Anterior cingulate cortex (tissue), 58 donors: ENCODE measurements at regions not wholly inside any gene's neighbourhood (a gene's known extent, or its start where the extent isn't known, plus 50 kb on each side); places are given as distances from the start of the nearest gene placed in this dataset.

ENCODE experiments used
- DNase-seq, 58 donors: peaks; one replicate each; lab custom pipeline; 2025; lab: John Stamatoyannopoulos, UW

DNA sequence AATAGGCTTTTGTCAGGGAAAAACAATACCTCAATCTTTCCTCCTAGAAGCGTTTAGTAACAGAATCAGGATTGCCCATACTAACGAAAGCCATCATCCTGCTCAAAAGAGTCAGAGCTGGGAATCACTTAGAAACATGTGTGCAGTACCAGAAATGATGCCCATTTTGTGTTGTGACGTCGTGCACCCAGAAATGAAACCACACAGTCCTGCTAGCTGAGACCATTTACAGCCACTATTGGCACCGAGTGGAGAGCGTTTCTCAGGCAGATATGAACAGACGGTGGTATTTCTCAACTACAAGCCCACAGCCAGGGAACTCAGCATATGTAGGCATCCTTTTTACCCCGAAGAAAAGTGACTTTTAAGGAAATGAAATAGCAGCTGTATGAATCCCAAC lies 284.3 kb upstream of the LRATD1 start:
- DNase-seq, result peak in 29 of 58 donors; percentile 1 to 77 (median 17)

DNA sequence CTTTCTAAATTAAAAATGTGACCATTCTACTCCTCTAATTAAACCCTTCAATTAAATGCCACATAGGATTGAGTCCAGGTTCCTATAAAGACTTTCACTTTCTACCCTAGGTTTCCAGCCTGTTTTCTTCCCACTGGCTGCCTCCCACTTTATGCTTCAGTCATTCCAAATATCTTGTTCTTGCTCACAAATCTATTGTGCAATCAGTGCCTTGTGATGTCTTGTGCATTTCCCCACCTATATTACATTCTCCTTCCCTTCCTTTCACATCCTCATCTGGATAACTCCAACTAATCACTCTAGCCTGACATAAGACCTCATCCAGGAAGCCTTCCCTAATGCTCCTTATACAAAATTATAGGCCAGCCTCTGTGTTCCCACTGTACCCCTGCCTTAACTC lies 281.7 kb upstream of the LRATD1 start:
- no peak for DNase-seq

DNA sequence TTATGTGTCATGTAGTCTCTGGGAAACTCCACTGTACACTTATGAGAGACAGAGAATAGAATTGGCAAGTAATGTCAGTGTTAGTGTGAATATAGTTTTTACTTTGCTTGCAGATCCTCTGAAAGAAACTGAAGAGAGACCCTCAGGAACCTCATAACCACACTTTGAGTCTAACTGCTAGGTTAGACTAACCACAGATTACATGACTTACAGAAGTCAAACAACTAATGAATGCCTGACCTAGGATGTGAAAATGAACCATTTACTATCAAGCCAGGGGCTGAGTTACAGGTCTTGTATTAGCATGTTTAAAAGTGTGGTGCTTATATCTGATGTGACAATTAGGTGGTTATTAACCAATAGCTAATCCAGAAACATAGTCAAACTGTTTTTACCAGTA lies 280.4 kb upstream of the LRATD1 start:
- DNase-seq, result no peak

DNA sequence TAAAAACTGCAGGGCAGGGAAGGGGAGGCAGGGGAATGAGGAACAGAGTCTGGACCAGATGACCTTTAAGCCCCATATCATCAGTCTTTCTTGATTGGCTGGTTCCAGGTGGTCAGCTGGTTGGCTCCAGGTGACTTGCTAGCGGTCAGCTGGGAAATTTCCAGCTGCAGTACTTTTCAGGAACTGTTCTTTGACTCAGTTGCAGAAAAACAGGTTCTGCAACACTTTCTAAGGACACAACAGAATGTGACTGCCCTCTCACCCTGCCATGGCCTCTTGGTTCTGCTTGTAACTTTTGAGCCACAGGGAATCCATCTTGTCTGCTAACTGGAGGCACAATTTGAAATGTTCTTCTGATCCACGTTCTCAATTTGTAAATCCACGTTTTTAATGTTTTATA lies 278.3 kb upstream of the LRATD1 start:
- DNase-seq, result no peak

DNA sequence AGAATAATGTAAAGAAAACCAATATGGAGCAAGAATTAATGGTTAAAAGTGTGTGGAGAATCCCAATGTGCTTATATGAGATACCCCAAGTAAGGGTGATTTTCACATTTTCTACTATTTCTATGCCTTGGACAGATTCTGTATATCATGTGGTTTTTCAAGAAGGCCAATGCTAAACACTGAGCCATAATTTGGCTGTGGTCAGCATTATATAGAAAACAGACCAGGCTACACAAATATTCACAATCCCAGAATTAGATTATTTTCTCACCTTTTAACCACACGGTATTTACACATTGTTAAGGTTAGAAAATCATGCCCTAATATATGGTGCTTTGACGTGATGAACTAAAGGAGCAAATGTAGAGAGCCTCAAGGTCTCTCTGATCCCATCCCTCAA lies 277.4 kb upstream of the LRATD1 start:
- DNase-seq, result no peak

DNA sequence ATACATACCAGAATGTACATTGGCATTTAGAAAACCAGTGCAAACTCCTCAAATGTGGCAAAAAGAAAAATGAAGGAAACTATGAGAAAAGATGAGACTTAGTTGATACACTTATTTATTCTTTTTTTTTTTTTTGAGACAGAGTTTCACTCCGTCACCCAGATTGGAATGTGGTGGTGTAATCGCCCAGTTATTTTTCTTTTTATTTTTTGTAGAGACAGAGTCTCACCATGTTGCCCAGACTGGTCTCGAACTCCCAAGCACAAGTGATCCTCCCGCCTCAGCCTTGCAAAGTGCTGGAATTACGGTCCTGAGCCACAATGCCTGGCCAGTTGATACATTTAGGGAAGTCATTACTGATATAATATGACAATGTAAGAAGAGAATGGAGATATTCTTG lies 274.2 kb upstream of the LRATD1 start:
- no peak for DNase-seq

DNA sequence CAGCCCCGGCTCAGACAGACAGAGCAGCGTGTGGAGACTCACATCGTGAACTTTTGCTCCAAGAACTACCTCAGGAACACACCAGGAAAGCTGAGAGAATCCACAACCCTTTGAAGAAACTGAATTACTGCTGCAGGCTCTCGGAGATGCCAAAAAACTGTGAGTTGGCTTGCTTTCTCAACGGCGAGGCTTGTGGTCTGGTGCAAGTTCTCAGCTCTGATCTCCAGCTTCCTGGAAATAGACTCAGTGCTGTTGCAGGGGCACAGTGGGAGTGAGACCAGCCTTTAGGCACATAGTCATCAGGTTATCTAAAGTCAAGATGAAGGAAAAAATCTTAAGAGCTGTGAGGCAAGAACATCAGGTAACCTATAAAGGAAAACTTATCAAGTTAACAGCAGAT lies 273.7 kb upstream of the LRATD1 start:
- no peak for DNase-seq

DNA sequence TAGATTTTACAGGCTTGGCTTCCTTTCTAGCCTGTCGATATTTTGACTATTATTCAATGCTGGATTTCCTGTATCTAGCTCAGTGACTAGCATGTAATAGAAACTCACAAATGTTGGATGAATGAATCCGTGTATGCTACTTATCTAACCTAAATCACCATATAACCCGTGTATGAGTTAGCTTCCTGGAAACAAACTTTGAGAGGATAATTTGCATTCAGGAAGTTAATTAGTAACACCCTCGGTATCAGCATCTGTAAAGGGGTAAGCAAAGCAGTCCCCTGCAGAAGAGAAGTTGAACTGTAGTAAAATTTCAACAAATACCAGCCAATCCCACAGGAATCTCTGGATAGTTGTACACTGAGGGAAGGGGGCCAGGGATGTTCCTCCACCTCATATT lies 269.4 kb upstream of the LRATD1 start:
- DNase-seq, result no peak

DNA sequence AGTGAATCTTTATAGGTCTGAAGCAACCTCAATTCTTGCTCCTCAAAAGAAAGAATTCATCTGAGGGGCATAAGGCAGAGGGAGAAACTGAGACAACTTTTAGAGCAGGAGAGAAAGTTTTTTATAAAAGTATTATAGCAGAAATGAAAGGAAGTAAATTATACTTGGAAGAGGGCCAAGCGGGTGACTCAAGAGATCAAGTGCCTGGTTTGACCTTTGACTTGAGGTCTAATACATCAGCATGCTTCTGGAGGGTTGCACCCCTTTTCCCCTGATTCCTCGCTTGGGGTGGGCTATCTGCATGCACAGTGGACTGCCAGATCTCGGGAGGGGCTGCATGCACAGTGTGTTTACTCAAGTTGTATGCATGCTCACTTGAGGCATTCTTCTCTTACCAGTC lies 268.5 kb upstream of the LRATD1 start:
- no peak for DNase-seq

DNA sequence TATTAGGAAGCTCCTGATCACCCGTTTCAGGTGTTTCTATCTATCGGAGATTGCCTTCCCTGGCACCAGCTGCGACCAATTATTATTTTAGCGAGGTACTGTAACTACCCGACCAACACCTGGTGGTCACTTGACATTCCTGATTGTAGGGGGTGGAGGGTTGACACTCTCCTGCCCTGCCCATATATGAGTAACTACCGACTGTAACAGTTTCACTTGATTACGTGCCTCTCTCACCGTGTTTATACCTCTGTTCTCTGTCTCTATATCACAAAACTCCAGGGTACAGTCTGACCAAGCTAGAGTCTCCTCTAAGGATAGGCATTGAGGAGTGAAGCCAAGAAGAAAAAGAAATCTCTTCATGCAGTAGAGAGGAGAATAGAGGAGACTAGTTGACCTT lies 268.0 kb upstream of the LRATD1 start:
- no peak for DNase-seq

DNA sequence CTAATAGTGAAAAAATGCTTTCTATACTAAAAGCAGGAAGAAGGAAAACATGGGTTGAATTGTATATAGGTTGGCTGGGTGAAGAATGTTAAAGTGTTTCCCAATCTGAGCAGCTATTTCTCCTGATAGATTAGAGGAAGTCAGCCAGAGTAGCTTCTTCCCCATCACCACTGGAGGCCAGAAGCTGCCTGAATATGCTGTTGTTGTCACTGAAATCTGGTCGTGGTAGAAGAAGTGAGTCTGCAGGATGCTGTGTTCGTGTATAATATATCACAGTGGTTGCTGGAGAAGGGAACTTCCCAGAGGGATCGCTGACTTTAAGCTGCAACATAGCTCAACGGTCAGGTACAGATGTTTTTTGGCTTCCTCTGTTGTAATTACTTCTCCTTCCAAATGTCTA lies 247.5 kb upstream of the LRATD1 start:
- DNase-seq, result no peak

DNA sequence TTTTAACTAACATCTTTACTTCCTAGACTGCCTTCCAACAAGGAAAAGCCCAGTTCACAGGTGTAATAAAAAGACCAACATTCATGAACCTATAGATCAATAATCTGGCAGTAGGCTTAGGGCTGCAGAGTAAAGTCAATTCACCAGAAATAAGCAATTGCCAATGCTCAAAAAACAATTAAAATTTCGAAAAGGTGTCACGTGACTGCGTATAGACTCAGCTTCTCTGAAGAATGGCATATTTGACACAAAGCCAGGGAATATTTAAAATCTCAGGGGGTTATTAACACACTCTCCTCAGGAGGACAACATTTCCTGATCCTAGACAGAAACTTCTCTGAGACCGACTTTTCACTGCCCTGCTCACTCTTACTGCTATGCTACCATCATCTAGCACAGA lies 245.2 kb upstream of the LRATD1 start:
- no peak for DNase-seq

DNA sequence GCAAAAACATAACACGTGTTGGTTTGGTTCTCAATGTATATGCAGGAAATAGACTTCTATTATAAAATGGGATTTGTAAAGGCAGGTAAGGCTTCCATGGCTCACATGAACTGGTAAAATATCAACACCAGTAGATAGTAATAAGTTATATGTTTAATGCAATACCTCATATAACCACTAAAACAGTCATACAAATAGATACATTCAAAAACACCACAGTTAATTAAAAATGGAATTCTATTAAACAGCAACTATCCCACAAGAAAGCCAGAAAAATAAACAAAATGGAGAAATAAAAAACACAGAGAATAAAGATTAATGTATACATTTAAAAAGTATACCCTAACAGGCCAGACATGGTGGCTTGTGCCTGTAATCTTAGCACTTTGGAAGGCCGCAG lies 243.8 kb upstream of the LRATD1 start:
- no peak for DNase-seq

DNA sequence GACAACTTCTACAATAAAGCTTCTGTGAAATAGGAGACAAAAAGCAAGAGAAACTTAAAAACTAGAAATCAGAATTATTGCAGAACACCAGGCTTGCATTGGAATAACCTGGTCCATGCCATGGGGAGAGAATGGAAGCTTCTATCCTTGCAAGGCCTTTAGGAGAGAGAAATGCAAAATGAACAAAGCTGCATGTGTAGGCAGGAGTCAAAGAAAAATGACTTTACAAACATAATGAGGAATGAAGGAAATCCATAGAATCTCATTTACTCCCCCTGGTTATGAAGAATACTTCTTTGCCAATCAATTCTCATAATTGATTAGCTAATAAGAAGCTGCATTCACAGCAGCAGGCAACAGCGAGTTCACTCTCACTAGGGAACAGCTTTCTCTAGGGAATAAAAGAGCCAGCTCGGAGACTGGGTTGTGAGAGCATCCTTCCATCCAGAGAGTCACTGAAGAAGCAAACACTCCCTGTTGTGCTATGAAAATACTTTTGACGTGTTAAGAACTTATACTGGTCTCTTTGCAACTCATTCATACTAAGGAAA lies 235.9 kb upstream of the LRATD1 start:
- no peak for DNase-seq

DNA sequence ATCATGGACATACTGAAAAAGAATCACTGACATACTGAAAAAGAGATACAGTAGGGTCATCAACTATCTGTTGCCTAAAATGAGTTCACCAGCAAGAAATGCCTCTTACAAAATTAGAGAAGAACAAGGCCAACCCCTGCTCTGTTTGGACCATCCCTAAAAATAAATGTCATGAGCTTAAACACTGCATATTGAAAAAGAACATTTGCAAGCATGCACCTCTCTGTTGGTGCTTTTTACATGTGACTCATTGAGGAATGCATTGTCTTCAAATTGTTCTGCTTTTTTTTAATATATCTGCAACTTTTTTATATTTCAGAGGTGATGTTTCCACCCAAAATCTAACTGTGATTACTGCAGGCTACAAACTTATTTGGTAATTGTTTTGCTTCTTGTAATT lies 233.9 kb upstream of the LRATD1 start:
- DNase-seq, result no peak

DNA sequence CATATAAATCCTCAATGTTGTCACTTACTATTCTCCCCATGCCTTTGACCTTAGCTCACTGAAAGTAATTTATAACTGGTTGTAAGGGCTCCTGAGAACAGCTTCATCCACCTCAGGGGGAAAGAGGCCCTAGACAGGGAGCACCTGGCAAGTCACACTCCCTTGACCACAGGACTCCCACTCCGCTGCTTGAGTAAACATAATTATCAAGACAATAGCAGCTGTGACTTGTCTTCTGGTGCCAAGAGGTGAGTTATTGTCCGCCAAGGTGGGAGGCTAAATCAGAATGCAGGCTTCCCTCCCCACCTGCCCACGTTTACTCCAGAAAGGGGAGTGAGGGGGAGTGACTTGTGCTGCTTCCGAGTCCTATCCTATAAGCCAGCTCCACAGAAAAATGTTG lies 230.6 kb upstream of the LRATD1 start:
- DNase-seq, result no peak

DNA sequence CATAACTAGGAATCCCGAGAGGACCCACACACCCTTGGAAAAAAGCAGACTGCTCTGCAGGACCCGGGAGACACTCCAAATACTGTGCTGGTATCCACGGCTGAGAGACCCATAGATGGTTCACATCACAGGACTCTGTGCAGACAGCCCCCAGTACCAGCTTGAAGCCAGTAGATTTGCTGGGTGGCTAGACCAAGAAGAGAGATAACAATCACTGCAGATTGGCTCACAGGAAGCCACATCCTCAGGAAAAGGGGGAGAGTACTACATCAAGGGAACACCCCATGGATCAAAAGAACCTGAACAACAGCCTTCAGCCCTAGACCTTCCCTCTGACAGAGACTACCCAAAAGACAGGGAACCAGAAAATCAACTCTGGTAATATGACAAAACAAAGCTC lies 223.8 kb upstream of the LRATD1 start:
- DNase-seq, result no peak

DNA sequence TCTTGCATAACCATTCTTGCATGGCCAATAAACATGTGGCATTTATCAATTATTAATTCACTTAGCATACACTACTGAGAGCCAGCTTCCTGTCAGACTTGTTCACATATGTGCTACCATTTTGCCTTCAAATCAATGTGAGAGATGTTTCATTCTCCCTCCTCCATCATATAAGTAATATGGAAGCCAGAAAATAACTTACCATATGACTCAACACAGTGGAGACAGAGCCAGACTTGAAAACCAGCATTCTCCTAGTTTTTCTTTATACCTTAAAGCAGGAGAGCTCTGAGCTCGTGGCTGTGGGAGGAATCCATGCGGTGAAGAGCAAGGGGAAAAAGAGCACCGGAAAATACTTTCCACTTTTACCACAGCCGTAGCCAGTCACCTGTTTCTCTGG lies 215.0 kb upstream of the LRATD1 start:
- no peak for DNase-seq

DNA sequence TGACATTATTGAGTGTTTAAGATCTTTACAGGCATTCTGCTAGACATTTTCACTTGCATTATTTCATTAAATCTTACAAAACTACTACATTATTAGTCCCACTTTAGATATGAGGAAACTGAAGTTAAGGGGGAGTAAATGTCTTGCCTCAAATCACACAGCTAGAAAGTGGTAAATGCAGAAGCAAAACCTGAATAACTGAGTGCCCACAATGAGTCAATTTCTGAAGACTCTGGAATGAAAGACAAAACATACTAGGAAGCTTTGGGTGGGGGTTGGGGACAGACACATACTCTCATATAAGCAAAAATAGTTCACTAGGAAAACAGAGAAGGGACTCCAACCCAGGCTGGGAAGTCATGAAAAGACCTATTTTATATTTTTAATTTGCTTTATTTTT lies 214.4 kb upstream of the LRATD1 start:
- no peak for DNase-seq

DNA sequence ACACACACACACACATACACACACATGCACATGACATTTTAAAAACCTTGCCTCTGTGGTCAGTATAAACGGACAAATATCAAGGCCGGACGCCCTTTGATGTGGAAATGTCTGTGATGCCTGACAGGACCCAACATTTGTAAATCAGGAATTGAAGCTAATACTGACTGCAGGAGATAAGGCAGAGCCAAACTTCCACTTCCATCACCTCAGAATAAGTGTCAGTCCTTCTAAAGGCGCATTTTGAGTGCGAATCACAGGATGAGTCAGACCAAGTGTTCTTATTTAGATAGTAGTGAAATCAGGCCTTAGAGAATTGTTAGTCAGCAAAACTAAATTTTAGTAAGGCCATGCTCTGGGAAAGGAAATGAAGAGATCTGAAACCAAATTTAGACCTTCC lies 211.7 kb upstream of the LRATD1 start:
- peak in 1 of 58 donors; percentile 7 for DNase-seq

DNA sequence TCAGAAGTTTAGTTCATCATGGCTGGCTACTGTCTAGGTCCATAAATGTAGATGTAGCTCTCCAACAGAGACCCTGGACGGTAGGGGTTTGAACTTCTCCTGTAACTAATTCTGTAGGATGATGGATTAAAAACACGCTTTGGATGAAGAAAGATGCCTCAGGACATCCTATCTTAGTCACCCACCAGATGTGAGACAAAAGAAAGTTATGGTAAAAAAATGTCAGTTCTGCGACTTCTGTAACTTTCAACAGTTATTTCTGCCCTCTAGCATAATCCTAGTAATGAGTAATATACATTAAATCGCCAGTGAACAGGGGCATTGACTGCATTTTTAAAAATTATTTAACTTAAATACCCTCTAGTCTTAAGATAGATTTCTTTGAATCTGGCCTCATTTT lies 210.1 kb upstream of the LRATD1 start:
- DNase-seq, result no peak

DNA sequence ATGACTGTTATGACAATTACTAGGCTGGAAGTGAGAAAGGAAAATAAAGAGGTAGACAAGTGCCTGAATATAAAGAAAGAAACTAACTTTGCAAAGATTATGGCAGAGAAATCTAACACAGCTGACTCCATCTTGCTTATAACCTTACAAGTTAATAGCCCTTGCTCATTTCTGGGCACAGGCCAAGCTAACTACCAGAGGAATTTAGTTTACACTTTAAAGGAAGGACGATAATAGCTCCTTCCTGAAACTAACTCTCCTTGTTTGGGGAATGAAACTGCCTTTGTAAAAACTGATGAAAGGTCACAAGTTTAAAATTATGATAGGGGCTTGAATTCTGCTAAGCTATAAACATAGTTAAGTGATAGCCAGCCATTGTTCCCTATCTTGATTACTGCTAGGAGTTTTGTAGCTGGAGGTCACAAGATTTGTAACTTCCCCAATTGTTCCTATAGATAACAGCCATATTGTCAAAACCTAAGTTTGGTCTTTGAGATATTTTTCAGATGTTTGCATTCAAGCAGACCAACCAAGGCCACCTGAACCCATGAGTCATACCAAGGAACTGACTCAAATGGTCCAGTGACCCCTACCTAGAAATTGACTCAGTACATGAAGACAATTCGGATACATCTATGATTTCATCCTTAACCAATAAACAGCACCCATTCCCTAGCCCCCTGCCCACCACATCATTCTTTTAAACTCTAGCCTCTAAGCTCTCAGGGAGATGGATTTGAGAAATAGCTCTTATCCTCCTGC lies 209.2 kb upstream of the LRATD1 start:
- DNase-seq, result no peak
